GM10266 (cell line): ENCODE measurements at regions not wholly inside any gene's neighbourhood (a gene's known extent, or its start where the extent isn't known, plus 50 kb on each side); places are given as distances from the start of the nearest gene placed in this dataset.
"Not testable (repeated sequence)": the region's sequence is repeated elsewhere in the genome, so short reads cannot be mapped to it uniquely, and the experiment has no call there.

Experiments
- DNase-seq: peaks from one replicate; pipeline ENCODE4 v3.0.0; 2012; ENCODE audit errors: extremely low spot score
- CTCF ChIP-seq: IDR thresholded peaks from 2 replicates; pipeline ENCODE4 v1.5.1; 2012; ENCODE audit warnings: mild to moderate bottlenecking, low read depth; ENCODE audit not compliant: control insufficient read depth, insufficient read depth; ENCODE audit errors: missing control alignments

DNA sequence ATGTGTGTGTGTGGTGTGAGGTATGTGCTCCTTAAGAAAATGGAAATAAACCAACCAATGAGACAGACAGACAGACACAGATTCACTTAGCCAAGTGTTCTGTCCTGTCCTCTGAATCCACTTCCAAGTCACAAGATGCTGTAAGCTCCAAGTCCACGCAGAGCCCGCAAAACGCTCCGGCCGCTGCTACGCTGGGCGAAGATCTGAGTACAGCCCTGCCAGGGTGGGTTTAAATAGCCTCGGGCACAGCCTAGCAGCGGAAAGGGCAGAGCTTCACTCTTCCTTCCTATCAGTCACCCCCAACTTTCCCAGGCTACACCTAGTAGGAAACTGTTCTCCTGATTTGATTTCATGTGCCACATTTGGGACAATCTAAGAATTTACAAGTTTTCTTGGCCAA is 121.2 kb upstream of the ANKRD30BL start:
- DNase-seq: no peak
- no peak for TF ChIP-seq CTCF

DNA sequence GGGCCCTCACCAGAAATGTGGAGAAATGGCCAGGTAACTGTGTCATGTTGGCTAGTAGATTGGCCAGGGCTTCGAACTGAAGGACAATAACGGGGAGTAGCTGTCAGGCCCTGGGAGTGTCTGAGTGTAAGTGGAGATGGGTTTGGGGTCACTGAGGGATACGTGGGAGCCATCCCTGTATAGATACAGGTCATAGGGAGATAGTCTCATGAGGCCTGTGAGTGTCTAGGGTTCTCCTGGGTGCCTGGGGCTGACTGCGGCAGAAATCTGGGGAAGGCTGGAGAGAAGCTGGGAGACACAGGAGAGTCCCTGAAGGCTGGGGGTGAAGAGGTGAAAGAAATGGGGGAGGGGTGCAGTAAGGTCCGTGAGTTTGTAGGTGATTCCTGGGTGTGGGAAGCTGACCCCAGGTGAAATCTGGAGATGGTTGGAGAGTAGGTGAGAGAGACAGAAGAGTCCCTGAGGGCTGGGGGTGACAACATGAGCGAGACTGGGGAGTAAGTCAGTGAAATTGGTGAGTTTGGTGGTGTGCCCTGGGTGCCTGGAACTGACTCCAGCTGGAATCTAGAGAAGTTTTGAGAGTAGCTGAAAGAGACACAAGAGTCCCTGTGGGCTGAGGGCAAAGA is 124.6 kb upstream of the ANKRD30BL start:
- not testable (repeated sequence) for DNase-seq

DNA sequence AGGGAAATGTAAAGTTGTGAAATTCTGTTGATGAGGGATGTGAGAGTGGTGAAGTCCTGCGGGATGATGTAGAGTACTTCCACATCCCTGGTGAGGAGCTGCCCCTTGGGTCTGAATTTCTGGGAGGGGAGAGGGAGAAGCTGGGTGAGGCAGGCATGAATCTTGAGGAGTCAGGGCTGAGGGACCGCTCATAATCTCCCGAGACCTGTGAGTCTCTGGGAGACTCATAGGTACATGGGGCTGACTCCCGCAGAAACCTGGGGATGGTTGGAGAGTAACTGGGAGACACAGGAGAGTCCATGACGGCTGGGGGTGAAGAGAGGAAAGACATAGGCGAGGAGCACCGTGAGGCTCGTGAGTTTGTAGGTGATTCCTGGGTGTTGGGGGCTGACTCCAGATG is 126.2 kb upstream of the ANKRD30BL start:
- DNase-seq: not testable (repeated sequence)

DNA sequence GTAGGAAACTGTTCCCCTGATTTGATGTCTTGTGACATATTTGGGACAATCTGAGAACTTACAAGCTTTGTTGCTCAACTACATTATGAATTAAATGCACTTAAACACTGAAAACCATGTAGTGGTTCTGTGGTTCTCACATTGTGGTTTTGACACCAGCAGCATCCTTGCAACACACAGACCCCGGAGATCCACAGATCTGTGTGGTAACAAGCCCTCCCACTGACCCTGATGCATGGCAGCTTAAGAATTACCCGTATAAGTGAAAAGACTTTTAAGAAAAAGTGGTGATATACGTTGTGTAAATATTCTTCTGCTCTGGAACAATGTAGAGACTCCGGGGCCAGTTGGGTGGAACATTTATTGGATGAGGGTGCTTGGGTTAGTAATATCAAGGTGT is 127.4 kb upstream of the ANKRD30BL start:
- DNase-seq: not testable (repeated sequence)

GRCh38 chr2:132289812-132290211 is 126.8 kb upstream of the GPR39 start:
- not testable (repeated sequence) for DNase-seq

GRCh38 chr2:132300592-132301378 is 115.8 kb upstream of the GPR39 start:
- DNase-seq: not testable (repeated sequence)

GRCh38 chr2:132304661-132305380 is 111.8 kb upstream of the GPR39 start:
- not testable (repeated sequence) for DNase-seq

GRCh38 chr2:132307613-132308198 is 108.9 kb upstream of the GPR39 start:
- not testable (repeated sequence) for DNase-seq

GRCh38 chr2:132309203-132309602 is 107.4 kb upstream of the GPR39 start:
- DNase-seq: not testable (repeated sequence)

DNA sequence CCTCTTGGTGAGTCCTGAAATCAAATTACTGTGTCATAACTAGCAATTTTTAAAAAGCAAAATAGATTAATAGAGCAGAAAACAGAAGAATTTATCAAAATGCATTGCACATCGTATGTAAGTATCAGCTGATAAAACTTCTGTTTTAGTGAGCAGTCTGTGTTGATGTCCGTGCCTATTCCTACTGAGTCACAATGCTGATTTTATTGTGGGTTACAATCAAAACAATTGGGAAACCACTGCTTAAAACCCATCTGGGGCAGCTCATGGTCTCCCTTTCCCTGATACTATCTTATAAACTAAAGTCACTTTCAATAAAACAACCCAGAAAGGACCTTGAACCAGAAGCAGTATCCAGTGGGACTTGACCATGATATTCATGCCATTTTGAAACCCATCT is 101.1 kb upstream of the GPR39 start:
- DNase-seq: not testable (repeated sequence)

DNA sequence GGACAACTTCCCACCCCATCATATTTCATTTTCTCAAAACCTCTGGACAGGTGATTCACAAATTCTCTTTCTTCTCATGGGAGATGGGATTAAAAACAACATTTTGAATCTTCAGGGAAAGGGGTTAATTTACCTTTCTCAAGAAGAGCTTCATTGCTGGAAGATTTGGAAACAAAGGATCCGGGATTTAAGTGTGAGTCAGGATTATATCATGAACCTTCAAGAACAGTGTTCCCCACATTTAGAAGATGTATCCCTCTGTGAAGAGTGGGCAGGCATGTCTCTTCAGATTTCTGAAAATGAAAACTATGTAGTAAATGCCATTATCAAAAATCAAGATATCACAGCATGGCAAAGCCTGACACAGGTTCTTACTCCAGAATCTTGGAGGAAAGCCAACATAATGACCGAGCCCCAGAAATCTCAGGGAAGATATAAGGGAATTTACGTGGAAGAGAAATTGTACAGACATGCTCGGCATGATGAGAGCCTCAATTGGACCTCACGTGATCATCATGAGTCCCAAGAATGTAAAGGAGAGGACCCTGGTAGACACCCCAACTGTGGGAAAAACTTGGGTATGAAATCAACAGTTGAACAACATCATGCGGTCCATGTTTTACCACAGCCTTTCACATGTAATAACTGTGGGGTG is 99.5 kb upstream of the GPR39 start:
- not testable (repeated sequence) for DNase-seq

GRCh38 chr2:132318481-132318880 is 98.1 kb upstream of the GPR39 start:
- not testable (repeated sequence) for DNase-seq

DNA sequence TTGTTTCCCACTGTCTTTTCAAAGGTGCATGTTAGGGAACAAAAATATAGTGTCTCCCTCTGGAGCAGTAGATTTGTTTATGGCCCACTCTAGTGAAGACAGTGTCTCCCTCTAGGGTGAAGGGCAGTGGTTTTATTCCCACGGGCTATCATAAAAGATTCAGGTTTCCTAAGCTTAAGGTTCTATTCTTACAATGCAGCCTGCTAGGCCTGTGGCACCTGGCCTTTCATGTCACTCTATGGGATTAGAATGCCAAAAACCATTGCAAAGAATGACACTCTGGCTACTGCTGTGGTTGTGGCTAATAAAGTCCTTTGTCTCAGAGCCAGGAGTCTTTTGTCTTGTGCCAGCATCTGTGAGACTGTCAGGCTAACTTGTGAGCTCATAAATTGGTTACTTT is 92.6 kb upstream of the GPR39 start:
- not testable (repeated sequence) for DNase-seq

- not testable (repeated sequence) for DNase-seq
These were observed 84.1 kb upstream of the GPR39 start for GRCh38 chr2:132332345-132333033.

GRCh38 chr2:132337135-132337534 is 79.5 kb upstream of the GPR39 start:
- DNase-seq: not testable (repeated sequence)

- not testable (repeated sequence) for DNase-seq
These were observed 78.8 kb upstream of the GPR39 start for GRCh38 chr2:132337844-132338243.

DNA sequence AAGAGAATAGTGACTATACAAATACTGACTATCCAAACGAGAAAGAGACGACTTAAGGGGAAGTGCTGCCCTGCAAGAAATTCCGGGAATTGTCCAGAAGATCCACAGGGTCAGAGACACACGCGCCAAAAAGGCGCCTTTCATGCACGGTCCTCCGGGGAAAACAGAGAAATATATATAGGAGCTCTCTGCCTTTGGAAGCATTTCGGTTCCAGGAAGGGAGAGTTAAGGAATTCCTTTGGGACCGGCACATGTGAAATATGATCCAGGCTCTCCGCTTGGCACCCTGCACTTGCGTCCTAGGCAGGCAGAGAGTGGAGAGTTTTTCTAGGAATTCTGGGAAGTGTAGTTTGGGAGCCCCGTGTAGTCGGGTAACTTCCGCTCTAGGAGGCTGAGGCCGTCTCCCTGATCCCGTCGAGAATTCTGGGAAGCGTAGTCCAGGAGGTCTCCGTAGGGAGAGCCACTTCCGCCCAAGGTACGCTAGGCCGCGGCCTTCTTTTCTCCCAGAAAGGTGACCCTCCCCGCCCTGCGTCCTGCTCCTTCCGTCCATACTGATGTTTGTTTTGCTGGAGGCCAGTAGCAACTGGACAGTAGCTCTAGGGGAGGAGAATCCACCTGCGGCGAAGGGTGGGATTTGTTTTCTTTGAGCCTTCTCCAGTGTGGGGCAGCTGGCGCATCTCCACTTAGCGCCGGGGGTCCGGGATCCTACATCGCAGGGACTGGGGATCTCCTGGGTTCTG is 69.4 kb upstream of the GPR39 start:
- DNase-seq: not testable (repeated sequence)
